Sigmoid colon (tissue), 6 donors: ENCODE measurements at regions not wholly inside any gene's neighbourhood (a gene's known extent, or its start where the extent isn't known, plus 50 kb on each side); places are given as distances from the start of the nearest gene placed in this dataset.

Experiments used
- DNase-seq: peaks from one replicate; pipeline ENCODE4 v3.0.0-alpha.2; 2019
- H3K27ac ChIP-seq, 4 donors: fragments of 200-600 bp; sonication (generic); one replicate each; pipeline ENCODE4 v1.5.1; 2016 to 2019; ENCODE audit warnings: mild to moderate bottlenecking in 1 of 4
- H3K27me3 ChIP-seq, 3 donors: fragments of 200-600 bp; sonication (generic); one replicate each; pipeline ENCODE4 v1.5.1; 2019; ENCODE audit warnings: mild to moderate bottlenecking in 1 of 3
- H3K36me3 ChIP-seq, 4 donors: fragments of 200-600 bp; sonication (generic); one replicate each; pipeline ENCODE4 v1.5.1; 2016 to 2019
- H3K4me1 ChIP-seq, 4 donors: fragments of 200-600 bp; sonication (generic); one replicate each; pipeline ENCODE4 v1.5.1; 2017 to 2019
- H3K4me3 ChIP-seq, 4 donors: fragments of 200-600 bp; sonication (generic); one replicate each; pipeline ENCODE4 v1.5.1; 2017 to 2019; ENCODE audit warnings: mild to moderate bottlenecking in 2 of 4, moderate library complexity in 1 of 4
- H3K9me3 ChIP-seq, 4 donors: fragments of 200-600 bp in 3 of 4; sonication (generic) in 3 of 4; one replicate each; pipeline versions ENCODE4 v1.5.1 to v1.6.1; 2013 to 2019
- EP300 ChIP-seq, 4 donors: sonication (generic); formaldehyde crosslinking; IDR thresholded peaks; one replicate each; pipeline ENCODE4 v1.6.1; 2017; ENCODE audit warnings: antibody characterized with exemption in 4 of 4
- POLR2A ChIP-seq, 2 donors: fragments of 450-650 bp; IDR thresholded peaks; one replicate each; pipeline ENCODE4 v1.6.1; 2016; ENCODE audit warnings: antibody characterized with exemption in 2 of 2, mild to moderate bottlenecking in 2 of 2, moderate library complexity in 2 of 2
- POLR2AphosphoS5 ChIP-seq, 4 donors: sonication (generic); formaldehyde crosslinking; IDR thresholded peaks; one replicate each; pipeline ENCODE4 v1.6.1; 2017; ENCODE audit warnings: antibody characterized with exemption in 4 of 4
- WGBS, 2 donors: extraction: QIAGEN DNeasy Blood & Tissue Kit; methylation state at CpG; one replicate each; pipeline ENCODE4 v1.1.7; 2013; 5-methylcytosine and 5-hydroxymethylcytosine counted together
- intact Hi-C: fragments of 100-400 bp; cut with DNase I; formaldehyde crosslinking; loops from one replicate; pipeline ENCODE4 v1.15.1; 2023
- TF ChIP-seq, protein P1 (sequence below), 4 experiments: fragments of 450-650 bp in 3 of 4; fragments of 200-600 bp in 1 of 4; IDR thresholded peaks; one replicate each; pipeline ENCODE4 v1.5.1; 2016 to 2019; ENCODE audit warnings: antibody characterized with exemption in 4 of 4, mild to moderate bottlenecking in 3 of 4, moderate library complexity in 2 of 4
- donor health status: healthy with polysubstance abuse.
- donor health status: healthy.

DNA sequence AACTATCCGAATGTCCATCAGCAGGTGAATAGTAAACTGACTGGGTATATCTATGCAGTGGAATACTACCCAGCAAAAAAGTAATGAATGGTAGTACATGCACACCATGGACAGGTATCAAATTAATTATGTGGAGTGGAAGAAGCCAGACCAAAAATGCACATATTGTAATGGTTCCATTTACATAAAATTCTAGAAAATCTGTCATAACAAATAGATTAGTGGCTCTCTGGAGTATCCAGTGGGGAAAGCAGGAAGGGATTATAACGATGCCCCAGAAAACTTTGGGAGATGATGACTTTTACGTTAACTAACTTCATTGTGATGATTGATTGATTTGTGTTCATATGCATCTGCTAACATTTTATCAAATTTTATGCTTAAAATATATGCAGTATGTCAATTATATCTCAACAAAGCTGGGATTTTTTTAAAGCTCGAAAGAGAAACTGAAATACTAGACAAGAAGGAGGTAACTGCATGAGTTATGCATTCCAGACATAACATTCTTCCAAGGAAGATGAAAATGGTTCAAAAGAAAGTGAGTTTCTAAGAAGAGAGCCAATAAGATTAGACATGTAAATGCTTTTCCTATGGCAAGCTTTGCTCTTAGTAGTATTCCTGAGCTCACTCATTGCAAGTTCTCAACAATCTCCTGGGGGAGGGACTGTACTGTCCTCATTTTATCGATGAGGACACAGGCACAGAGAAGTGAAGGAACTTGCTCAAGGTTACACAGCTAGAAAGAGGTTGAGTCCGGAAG is 58.6 kb upstream of the MSX1 start:
- Histone ChIP-seq H3K36me3 (no peaks in the 10 kb centered on the region), H3K4me1 (no peaks in the 10 kb centered on the region), H3K27me3 (peaks cover 0 to 3% (median 0%) of the 10 kb centered on the region in 3 donors), H3K4me3 (no peak overlapping the region), H3K9me3 (no peaks in the 10 kb centered on the region), H3K27ac (no peak overlapping the region)
- DNase-seq = no peak
- WGBS, 2 donors = 83 to 87% methylated on average over 6 of the region's 6 CpGs
- TF ChIP-seq, protein P1, sequence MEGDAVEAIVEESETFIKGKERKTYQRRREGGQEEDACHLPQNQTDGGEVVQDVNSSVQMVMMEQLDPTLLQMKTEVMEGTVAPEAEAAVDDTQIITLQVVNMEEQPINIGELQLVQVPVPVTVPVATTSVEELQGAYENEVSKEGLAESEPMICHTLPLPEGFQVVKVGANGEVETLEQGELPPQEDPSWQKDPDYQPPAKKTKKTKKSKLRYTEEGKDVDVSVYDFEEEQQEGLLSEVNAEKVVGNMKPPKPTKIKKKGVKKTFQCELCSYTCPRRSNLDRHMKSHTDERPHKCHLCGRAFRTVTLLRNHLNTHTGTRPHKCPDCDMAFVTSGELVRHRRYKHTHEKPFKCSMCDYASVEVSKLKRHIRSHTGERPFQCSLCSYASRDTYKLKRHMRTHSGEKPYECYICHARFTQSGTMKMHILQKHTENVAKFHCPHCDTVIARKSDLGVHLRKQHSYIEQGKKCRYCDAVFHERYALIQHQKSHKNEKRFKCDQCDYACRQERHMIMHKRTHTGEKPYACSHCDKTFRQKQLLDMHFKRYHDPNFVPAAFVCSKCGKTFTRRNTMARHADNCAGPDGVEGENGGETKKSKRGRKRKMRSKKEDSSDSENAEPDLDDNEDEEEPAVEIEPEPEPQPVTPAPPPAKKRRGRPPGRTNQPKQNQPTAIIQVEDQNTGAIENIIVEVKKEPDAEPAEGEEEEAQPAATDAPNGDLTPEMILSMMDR (IDR thresholded peaks at IDR 0.05) = no peak
- no peak for TF ChIP-seq POLR2AphosphoS5 (IDR thresholded peaks at IDR 0.05)
- TF ChIP-seq POLR2A (IDR thresholded peaks at IDR 0.05) = no peak
- no peak for TF ChIP-seq EP300 (IDR thresholded peaks at IDR 0.05)
- intact Hi-C loops = no loop called here

- H3K4me3 ChIP-seq = no peak overlapping the region
- intact Hi-C loops = no loop called here
- no peaks in the 10 kb centered on the region for H3K36me3 ChIP-seq
- no peak for DNase-seq
- 76 to 81% methylated on average over 1 of the region's 1 CpG for WGBS, 2 donors
- H3K27ac ChIP-seq = no peak overlapping the region
- TF ChIP-seq EP300 (IDR thresholded peaks at IDR 0.05) = no peak
- no peak for TF ChIP-seq POLR2A (IDR thresholded peaks at IDR 0.05)
- TF ChIP-seq, protein P1 (IDR thresholded peaks at IDR 0.05) = no peak
- TF ChIP-seq POLR2AphosphoS5 (IDR thresholded peaks at IDR 0.05) = no peak
- peaks cover 0 to 5% (median 0%) of the 10 kb centered on the region in 4 donors for H3K9me3 ChIP-seq
- H3K4me1 ChIP-seq = no peaks in the 10 kb centered on the region
- peaks cover 0 to 3% (median 0%) of the 10 kb centered on the region in 3 donors for H3K27me3 ChIP-seq
These were observed 65.0 kb upstream of the MSX1 start for GRCh38 chr4:4794421-4794820.

- Histone ChIP-seq H3K4me1 (no peaks in the 10 kb centered on the region), H3K27me3 (peaks cover 0 to 3% (median 0%) of the 10 kb centered on the region in 3 donors), H3K9me3 (peaks cover 0 to 14% (median 3%) of the 10 kb centered on the region in 4 donors), H3K27ac (no peak overlapping the region), H3K36me3 (no peaks in the 10 kb centered on the region), H3K4me3 (no peak overlapping the region)
- 75 to 83% methylated on average over 4 of the region's 4 CpGs for WGBS, 2 donors
- no peak for DNase-seq
- intact Hi-C loops = no loop called here
- TF ChIP-seq POLR2AphosphoS5 (IDR thresholded peaks at IDR 0.05) (no peak), EP300 (IDR thresholded peaks at IDR 0.05) (no peak), POLR2A (IDR thresholded peaks at IDR 0.05) (no peak)
- TF ChIP-seq, protein P1 (IDR thresholded peaks at IDR 0.05) = no peak
These were observed 67.0 kb upstream of the MSX1 start for GRCh38 chr4:4792466-4792865.

- intact Hi-C loops = no loop called here
- TF ChIP-seq, protein P1 (IDR thresholded peaks at IDR 0.05) = no peak
- no peak for TF ChIP-seq POLR2AphosphoS5 (IDR thresholded peaks at IDR 0.05)
- TF ChIP-seq EP300 (IDR thresholded peaks at IDR 0.05) = no peak
- Histone ChIP-seq H3K36me3 (no peaks in the 10 kb centered on the region), H3K4me3 (no peak overlapping the region), H3K4me1 (no peaks in the 10 kb centered on the region), H3K27ac (no peak overlapping the region), H3K27me3 (no peaks in the 10 kb centered on the region), H3K9me3 (peaks cover 0 to 14% (median 3%) of the 10 kb centered on the region in 4 donors)
- WGBS, 2 donors = 73 to 74% methylated on average over 14 of the region's 14 CpGs
- DNase-seq = no peak
These were observed 68.0 kb upstream of the MSX1 start for GRCh38 chr4:4791299-4792111.
